SK-N-SH (cell line): ENCODE measurements at regions not wholly inside any gene's neighbourhood (a gene's known extent, or its start where the extent isn't known, plus 50 kb on each side); places are given as distances from the start of the nearest gene placed in this dataset.

Experiments used
- EP300 ChIP-seq, 2 experiments: IDR thresholded peaks; 2 replicates each; pipeline versions ENCODE4 v1.4.0 to v1.6.1; 2012; ENCODE audit warnings: borderline replicate concordance in 1 of 2, low read depth in 1 of 2, low read length in 1 of 2
- FOXM1 ChIP-seq: IDR thresholded peaks from 2 replicates; pipeline ENCODE4 v1.4.0; 2012; ENCODE audit warnings: low read depth, mild to moderate bottlenecking
- GABPA ChIP-seq: IDR thresholded peaks from 2 replicates; pipeline ENCODE4 v1.4.0; 2012; ENCODE audit warnings: low read depth, mild to moderate bottlenecking
- JUND ChIP-seq: IDR thresholded peaks from 2 replicates; pipeline ENCODE4 v1.4.0; 2012
- POLR2AphosphoS5 ChIP-seq: IDR thresholded peaks from 2 replicates; pipeline ENCODE4 v1.6.1; 2012; ENCODE audit warnings: low read depth, low read length
- RAD21 ChIP-seq: IDR thresholded peaks from 2 replicates; pipeline ENCODE4 v1.6.1; 2012; ENCODE audit warnings: mild to moderate bottlenecking, low read length
- RCOR1 ChIP-seq: fragments of 150-350 bp; IDR thresholded peaks from 2 replicates; pipeline ENCODE4 v1.6.1; 2017; ENCODE audit warnings: antibody characterized with exemption, low read length
- RXRA ChIP-seq: IDR thresholded peaks from 2 replicates; pipeline ENCODE4 v1.4.0; 2012; ENCODE audit warnings: low read depth, mild to moderate bottlenecking, borderline replicate concordance
- TAF1 ChIP-seq: IDR thresholded peaks from 2 replicates; pipeline ENCODE4 v1.6.1; 2012; ENCODE audit warnings: low read depth, mild to moderate bottlenecking, low read length, moderate library complexity, borderline replicate concordance
- TCF12 ChIP-seq: IDR thresholded peaks from 2 replicates; pipeline ENCODE4 v1.4.0; 2012
- TEAD4 ChIP-seq: IDR thresholded peaks from 2 replicates; pipeline ENCODE4 v1.4.0; 2012; ENCODE audit warnings: mild to moderate bottlenecking, borderline replicate concordance; ENCODE audit not compliant: insufficient read depth
- TF ChIP-seq, protein P1 (sequence below): fragments of 200-600 bp; sonication (generic); IDR thresholded peaks from 2 replicates; pipeline ENCODE4 v1.6.1; 2017; ENCODE audit warnings: antibody characterized with exemption, mild to moderate bottlenecking, moderate library complexity
- TF ChIP-seq, protein P2 (sequence below): IDR thresholded peaks from 2 replicates; pipeline ENCODE4; 2012
- TF ChIP-seq, protein P3 (sequence below): IDR thresholded peaks from 2 replicates; pipeline ENCODE4 v1.6.1; 2012; ENCODE audit warnings: mild to moderate bottlenecking, low read depth, low read length, moderate library complexity

DNA sequence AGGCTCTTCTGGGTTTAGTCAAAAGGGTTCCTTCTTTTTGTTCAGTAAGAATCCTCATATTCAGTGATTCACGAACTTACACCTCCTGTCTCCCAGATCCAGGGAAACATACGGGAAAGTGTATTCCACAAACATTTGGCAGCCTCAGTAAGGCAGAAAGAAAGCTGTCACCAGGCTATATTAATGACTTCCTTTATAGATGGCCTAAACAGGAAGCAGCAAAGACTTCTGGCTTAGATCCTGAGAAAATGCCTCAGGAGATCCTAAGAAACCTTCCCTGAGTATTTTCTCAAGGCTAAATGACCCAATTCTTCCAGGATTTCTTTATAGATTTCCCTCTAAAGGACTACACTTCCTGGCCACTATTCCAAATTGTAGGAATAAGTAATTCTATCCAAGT lies 1995.5 kb upstream of the CELF4 start:
- TF ChIP-seq GABPA: no peak
- TF ChIP-seq POLR2AphosphoS5: no peak
- TF ChIP-seq, protein P1, sequence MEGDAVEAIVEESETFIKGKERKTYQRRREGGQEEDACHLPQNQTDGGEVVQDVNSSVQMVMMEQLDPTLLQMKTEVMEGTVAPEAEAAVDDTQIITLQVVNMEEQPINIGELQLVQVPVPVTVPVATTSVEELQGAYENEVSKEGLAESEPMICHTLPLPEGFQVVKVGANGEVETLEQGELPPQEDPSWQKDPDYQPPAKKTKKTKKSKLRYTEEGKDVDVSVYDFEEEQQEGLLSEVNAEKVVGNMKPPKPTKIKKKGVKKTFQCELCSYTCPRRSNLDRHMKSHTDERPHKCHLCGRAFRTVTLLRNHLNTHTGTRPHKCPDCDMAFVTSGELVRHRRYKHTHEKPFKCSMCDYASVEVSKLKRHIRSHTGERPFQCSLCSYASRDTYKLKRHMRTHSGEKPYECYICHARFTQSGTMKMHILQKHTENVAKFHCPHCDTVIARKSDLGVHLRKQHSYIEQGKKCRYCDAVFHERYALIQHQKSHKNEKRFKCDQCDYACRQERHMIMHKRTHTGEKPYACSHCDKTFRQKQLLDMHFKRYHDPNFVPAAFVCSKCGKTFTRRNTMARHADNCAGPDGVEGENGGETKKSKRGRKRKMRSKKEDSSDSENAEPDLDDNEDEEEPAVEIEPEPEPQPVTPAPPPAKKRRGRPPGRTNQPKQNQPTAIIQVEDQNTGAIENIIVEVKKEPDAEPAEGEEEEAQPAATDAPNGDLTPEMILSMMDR: no peak
- TF ChIP-seq, protein P2, sequence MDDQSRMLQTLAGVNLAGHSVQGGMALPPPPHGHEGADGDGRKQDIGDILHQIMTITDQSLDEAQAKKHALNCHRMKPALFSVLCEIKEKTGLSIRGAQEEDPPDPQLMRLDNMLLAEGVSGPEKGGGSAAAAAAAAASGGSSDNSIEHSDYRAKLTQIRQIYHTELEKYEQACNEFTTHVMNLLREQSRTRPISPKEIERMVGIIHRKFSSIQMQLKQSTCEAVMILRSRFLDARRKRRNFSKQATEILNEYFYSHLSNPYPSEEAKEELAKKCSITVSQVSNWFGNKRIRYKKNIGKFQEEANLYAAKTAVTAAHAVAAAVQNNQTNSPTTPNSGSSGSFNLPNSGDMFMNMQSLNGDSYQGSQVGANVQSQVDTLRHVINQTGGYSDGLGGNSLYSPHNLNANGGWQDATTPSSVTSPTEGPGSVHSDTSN: no peak
- TF ChIP-seq, protein P3, sequence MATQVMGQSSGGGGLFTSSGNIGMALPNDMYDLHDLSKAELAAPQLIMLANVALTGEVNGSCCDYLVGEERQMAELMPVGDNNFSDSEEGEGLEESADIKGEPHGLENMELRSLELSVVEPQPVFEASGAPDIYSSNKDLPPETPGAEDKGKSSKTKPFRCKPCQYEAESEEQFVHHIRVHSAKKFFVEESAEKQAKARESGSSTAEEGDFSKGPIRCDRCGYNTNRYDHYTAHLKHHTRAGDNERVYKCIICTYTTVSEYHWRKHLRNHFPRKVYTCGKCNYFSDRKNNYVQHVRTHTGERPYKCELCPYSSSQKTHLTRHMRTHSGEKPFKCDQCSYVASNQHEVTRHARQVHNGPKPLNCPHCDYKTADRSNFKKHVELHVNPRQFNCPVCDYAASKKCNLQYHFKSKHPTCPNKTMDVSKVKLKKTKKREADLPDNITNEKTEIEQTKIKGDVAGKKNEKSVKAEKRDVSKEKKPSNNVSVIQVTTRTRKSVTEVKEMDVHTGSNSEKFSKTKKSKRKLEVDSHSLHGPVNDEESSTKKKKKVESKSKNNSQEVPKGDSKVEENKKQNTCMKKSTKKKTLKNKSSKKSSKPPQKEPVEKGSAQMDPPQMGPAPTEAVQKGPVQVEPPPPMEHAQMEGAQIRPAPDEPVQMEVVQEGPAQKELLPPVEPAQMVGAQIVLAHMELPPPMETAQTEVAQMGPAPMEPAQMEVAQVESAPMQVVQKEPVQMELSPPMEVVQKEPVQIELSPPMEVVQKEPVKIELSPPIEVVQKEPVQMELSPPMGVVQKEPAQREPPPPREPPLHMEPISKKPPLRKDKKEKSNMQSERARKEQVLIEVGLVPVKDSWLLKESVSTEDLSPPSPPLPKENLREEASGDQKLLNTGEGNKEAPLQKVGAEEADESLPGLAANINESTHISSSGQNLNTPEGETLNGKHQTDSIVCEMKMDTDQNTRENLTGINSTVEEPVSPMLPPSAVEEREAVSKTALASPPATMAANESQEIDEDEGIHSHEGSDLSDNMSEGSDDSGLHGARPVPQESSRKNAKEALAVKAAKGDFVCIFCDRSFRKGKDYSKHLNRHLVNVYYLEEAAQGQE: no peak
- TF ChIP-seq TAF1: no peak
- TF ChIP-seq FOXM1: no peak
- no peak for TF ChIP-seq RAD21
- TF ChIP-seq RCOR1: no peak
- no peak for TF ChIP-seq JUND
- TF ChIP-seq TEAD4: no peak
- TF ChIP-seq TCF12: no peak
- TF ChIP-seq RXRA: no peak
- TF ChIP-seq EP300 (IDR thresholded peaks at IDR 0.05; ENCODE audit: borderline replicate concordance in 1 of 2, low read depth in 1 of 2, low read length in 1 of 2): no peak
